ENCODE measurements at regions not wholly inside any gene's neighbourhood (a gene's known extent, or its start where the extent isn't known, plus 50 kb on each side); places are given as distances from the start of the nearest gene placed in this dataset.

- DNase-seq (ENCODE audit: low read depth): peak; percentile 47
Measured at GRCh38 chr14:54175298-54175942, 218.8 kb upstream of the BMP4 start.

GRCh38 chr14:54177019-54177418 lies 219.8 kb upstream of the CDKN3 start:
- no peak for DNase-seq (ENCODE audit: low read depth)

GRCh38 chr14:54177641-54178621 lies 218.9 kb upstream of the CDKN3 start:
- DNase-seq (ENCODE audit: low read depth): no peak

- DNase-seq (ENCODE audit: low read depth): no peak
Measured at GRCh38 chr14:54182419-54183045, 214.3 kb upstream of the CDKN3 start.

GRCh38 chr14:54186821-54187763 lies 209.7 kb upstream of the CDKN3 start:
- no peak for DNase-seq (ENCODE audit: low read depth)

GRCh38 chr14:54188064-54188666 lies 208.6 kb upstream of the CDKN3 start:
- no peak for DNase-seq (ENCODE audit: low read depth)

GRCh38 chr14:54189333-54189732 lies 207.5 kb upstream of the CDKN3 start:
- DNase-seq (ENCODE audit: low read depth): no peak

- peak; percentile 49 for DNase-seq (ENCODE audit: low read depth)
Measured at GRCh38 chr14:54189748-54190354, 207.0 kb upstream of the CDKN3 start.

- DNase-seq (ENCODE audit: low read depth): no peak
Measured at GRCh38 chr14:54191846-54192245, 205.0 kb upstream of the CDKN3 start.

GRCh38 chr14:54192610-54193009 lies 204.2 kb upstream of the CDKN3 start:
- no peak for DNase-seq (ENCODE audit: low read depth)

- no peak for DNase-seq (ENCODE audit: low read depth)
Measured at GRCh38 chr14:54193871-54194270, 202.9 kb upstream of the CDKN3 start.

- DNase-seq (ENCODE audit: low read depth): no peak
Measured at GRCh38 chr14:54194501-54194900, 202.3 kb upstream of the CDKN3 start.

- no peak for DNase-seq (ENCODE audit: low read depth)
Measured at GRCh38 chr14:54197369-54197768, 199.4 kb upstream of the CDKN3 start.

- DNase-seq (ENCODE audit: low read depth): no peak
Measured at GRCh38 chr14:54200726-54201125, 196.1 kb upstream of the CDKN3 start.

- DNase-seq (ENCODE audit: low read depth): no peak
Measured at GRCh38 chr14:54202288-54202687, 194.5 kb upstream of the CDKN3 start.

- no peak for DNase-seq (ENCODE audit: low read depth)
Measured at GRCh38 chr14:54206516-54206915, 190.3 kb upstream of the CDKN3 start.

GRCh38 chr14:54207075-54207474 lies 189.7 kb upstream of the CDKN3 start:
- DNase-seq (ENCODE audit: low read depth): no peak

GRCh38 chr14:54207476-54208462 lies 189.0 kb upstream of the CDKN3 start:
- no peak for DNase-seq (ENCODE audit: low read depth)

GRCh38 chr14:54208751-54209150 lies 188.1 kb upstream of the CDKN3 start:
- no peak for DNase-seq (ENCODE audit: low read depth)

Data from non-pigmented ciliary epithelial cell (primary cell).